CD4-positive, alpha-beta T cell treated with Interferon alpha-2 for 1 hour (primary cell): ENCODE measurements at regions not wholly inside any gene's neighbourhood (a gene's known extent, or its start where the extent isn't known, plus 50 kb on each side); places are given as distances from the start of the nearest gene placed in this dataset.
"Not testable (repeated sequence)": the region's sequence is repeated elsewhere in the genome, so short reads cannot be mapped to it uniquely, and the experiment has no call there.

Experiments
- DNase-seq, 2 donors: peaks; one replicate each; pipeline ENCODE4 v3.0.0-alpha.2; 2020 to 2022

DNA sequence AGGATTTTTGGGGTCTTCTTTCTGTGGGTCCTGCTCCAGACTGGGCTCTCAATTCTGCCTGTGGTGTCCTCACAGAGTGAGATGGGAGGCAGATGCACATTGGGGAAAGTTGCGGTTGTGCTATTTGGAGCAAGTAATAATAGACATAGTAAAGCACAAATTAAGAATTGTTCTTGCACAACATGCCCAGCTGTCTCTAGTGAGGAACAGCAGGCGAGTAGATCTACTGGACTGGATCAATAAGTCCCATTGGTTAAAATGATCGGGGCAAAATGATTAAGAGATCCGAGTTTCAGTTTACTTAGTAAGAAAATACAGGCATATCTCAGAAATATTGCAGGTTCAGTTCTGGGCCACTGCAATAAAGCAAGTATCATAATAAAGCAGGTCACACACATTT, 448.3 kb upstream of the PROX1 start:
- DNase-seq = no peak

DNA sequence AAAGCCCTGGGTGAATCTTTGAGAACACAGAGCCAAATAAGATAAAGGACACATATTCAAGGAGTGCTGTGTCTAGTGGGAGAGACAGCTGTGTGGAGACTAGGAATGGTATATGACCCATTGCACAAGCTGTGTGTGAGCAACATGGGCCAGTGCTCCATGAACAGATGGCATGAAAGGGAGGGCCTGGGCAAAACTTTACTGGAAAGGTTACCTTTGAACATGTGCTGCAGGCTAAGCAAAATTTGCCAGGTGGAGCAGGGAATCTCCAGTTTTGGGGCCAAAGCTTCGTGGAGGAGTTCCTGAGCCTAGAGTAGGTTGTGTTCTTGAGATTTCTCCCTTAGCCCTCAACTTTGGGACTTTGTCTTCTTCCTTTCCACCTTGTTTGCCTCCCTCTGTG, 446.1 kb upstream of the PROX1 start:
- DNase-seq = no peak

DNA sequence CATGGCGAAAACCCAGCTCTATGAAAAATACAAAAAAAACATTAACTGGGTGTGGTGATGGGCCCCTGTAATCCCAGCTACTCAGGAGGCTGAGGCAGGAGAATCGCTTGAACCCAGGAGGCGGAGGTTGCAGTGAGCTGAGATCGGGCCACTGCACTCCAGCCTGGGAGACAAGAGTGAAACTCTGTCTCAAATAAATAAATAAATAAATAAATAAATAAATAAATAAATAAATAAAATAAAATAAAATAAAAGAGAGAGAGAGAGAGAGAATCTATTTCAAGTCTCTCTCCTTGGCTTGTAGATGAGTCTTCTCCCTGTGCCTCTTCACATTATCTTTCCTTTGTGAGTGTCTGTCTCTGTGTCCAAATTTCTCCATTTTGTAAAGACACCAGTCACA, 442.6 kb upstream of the PROX1 start:
- DNase-seq = not testable (repeated sequence)

DNA sequence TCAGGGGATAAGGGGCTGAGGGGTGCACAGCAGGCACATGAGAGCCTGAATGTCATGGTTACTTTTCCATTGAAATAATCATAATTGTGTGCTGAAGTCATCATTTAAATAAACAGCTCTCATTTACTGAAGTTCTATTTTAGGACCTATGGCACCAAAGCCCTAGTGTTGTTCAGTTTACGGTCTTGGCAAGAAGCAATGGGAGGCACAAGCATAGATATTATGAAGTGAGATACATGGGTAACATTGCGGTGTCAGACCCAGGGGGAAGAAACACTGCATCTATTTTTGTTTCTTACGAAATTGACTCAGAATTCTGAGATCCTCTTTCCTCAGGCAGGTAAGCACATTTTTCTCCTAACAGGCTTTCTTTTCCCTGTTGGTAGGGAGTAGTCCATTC, 437.8 kb upstream of the PROX1 start:
- DNase-seq = no peak

DNA sequence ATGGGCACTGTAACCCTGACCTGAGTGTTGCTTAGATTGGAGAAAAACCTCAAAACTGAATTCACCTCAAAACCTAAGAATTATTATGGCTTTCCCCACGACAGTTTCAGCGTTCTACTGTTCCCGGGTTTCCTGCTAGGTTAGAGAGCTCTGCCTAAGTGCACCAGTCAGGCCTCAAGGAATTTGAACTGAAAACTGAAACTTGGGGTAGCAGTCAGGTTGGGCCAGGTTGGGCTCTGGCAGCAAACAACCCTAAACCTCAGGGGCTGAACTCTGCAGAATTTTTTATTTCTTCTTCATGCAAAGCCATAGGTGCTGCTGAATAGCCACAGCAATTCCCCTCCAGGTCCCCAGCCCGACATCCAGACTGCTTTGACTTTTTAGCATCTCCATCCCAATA, 437.0 kb upstream of the PROX1 start:
- DNase-seq = no peak

DNA sequence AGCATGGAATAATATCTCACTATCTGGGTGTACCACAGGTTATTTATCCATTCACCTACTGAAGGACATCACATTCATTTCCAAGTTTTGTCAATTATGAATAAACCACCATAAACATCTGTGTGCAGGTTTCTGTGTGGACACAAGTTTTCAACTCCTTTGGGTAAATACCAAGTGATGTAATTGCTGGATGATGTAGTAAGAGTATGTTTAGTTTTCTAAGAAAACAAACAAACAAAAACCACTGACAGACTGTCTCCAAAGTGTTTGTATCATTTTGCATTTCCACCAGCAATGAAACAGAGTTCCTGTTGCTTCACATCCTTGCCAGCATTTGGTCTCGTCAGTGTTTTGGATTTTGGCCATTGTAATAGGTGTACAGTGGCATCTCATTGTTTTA, 435.7 kb upstream of the PROX1 start:
- DNase-seq = no peak

DNA sequence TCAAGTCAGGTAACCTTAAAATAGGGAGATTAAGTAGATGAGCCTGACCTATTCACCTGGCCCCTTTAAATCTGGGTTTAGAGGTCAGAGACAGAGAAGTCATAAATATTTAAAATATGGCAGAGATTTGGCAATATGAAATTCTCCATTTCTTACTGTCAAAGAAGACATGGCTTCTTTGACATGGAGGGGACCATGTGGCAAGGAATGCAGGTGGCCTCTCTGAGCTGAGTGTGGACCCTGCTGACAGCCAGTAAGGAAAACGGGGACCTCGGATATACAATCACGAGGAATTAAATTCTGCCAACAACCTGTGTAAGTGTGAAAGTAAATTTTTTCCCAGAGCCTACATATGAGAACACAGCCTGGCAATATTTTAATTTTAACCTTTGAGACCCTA, 427.5 kb upstream of the PROX1 start:
- DNase-seq = no peak

DNA sequence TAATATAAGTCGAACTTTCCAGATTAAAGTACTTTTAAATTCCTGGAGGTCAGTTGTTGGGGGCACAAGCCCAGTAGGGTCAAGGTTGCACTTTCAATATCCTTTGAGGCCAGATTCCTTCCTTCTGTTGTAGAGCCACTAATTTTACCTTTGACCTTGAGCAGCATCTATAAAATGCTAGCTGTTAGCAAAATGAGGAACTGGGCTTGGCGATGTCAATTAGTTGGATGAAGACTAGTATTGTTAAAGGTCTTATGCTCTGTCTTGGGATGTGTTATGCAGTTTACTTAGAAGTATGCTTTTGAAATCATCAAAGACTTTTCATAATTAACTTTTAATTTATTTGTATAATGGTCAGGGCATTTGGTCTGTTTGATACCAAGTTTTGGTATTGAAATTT, 425.9 kb upstream of the PROX1 start:
- DNase-seq = no peak

DNA sequence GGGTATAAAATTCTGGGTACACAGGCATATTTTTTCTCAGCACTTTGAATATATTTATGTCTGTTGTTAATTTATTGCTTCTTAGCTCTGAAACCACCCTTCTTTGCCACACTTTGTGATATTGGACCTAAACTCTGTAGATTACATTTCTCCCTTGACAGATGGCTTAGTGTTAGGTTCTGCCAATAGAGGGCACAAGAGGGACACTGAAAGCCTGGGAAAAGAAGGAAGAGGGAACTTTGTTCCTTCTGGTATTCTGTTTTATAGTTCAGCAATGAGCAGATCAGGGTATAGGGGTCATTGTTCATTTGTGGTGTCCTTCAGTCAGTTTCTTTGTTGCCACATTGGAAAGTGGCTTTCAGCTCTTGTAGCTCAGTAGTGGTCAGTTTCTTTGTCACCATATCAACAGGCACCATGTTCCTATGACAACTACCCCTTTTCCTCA, 423.5 kb upstream of the PROX1 start:
- no peak for DNase-seq

DNA sequence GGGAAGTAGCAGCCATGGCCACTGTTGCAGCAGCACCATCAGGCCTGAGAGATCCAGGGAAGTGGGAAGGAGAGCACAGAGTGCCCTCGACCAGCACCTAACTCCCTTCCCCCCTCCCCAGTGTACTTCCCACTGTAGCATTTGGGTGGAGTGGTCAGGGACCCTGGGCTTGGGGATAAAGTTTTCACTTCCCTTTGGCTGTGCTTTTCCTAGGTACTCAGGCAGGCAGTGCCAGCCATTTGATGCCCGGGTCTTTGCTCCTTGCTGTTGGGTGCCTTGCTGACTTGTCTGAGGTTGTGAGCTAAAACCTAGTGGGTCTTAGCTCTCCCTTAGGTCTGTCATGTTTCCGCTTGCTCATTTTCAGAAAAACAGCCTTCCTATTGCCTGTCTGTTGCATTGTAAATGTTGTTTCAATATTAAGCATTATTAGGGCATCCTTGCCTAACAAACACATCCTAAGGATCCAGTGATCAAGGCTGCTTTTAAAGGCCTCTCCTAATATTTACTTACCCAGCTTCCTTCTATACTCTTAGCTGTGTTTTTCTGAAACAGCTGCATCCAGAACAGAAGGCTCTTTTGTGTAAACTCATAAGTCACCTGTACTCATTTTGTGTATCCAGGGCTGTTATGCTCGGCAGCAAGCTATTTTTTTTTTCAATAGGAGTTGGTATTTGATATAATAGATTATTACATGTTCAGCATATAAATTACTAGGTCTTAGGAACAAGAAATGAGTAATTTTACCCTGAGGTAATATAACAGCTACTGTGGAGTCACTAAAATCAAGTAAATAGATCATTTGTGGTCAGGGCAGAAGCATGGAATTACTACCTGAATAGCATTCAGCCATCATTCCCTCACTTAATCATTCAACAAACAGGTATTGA, 418.6 kb upstream of the PROX1 start:
- DNase-seq = no peak

DNA sequence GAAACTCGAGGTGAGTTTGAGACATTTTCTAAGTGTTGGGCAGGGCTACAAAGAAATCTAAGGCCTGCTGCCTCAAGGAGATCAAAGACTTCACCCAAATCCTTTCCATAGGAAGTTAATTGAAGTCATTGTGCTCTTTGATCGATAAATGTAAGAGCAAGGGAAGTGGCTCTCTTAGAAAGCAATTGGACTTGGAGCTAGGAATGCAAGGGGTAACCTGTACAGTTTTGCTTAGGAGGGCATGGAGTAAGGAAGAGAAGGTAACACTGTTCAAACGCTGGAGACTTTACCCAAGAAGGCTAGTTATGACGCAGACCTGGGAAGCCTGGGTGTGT, 418.0 kb upstream of the PROX1 start:
- no peak for DNase-seq

DNA sequence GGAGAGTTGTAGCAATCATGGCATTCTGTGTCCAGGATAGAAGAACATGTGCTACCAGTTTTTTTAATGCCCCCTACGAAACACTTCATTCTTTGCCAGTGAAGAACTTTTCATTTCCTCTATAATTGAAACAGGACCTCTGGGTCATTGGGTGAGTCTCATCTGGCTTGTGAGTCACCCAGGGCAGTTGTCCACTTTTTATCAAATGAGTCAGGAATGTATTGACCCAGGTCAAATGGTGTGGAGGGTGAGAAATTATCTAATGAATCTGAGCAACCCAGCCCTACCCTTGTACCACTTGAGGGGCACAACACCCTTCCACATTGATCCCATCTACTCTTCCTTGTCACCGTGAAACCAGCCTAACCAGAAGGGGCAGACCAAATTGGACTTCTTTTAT, 417.3 kb upstream of the PROX1 start:
- DNase-seq = no peak

DNA sequence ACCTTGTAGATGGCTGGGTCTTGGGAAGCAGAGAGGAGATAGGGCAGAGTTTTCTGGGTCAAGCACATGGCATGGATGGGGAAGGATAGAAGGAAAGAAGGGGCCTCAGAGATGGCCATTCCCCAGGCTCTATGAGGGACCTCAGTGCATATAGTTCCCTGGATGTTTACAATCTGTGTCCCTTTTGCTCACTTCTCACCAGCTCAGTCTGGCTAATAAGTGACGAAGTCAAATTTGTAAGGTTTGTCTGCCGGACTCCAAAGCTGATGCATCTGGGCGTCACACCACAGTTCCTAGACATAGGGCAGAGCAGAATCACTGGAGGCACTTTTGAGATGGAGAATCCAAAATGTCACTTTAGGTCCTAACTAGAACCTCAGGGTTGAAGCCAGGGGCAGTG, 416.4 kb upstream of the PROX1 start:
- no peak for DNase-seq

DNA sequence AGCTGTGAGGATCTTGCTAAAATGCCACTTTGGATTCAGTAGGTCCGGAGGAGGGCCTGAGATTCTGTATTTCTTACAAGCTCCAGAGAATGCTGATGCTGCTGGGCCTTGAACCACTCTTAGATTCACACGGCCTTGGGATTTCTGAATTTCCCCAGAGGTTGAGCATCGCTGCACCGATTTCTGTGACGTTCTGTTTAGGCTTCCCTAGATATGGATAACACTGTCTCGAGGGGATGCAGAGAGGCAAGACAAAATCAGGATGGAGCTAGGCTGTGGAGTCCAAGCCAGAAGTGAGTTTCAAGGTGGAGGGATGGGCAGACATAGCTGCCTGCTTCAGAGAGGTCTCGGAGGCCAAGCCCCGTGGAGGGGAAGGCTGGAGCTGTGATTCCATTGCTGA, 415.9 kb upstream of the PROX1 start:
- no peak for DNase-seq

DNA sequence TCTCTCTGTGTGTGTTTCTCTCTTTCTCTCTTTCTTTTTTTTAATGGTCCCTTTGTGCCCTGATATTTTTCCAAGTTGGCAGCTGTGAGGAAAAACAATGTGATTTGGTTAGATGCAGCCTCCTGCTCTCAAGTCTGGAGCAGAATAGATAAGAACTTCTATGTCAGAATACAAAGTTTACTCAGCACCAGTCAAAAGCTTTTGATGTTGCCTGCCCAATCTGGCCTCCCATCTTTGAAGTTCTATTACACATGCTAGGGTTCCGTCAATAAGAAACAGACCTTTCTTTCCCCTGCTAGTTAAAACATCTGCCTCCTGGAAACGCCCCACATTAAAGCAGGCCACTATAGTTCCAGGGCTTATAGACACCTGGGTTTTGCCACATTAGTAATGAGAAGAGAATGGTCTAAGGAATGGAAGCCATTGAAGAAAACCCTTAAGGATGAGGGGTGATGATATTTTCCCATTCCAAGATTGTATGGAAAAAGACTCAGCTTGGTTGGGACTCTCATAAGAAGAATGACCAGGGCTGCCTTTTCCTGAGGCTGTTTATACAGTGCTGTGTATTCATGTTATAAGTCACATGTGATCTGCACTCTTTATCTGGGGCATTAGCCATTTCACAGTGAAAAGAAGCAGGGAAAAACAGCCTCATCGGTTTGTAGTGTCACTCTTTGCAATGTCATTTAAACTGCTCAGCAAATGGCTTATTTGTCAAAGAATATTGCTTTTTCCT, 414.7 kb upstream of the PROX1 start:
- no peak for DNase-seq

DNA sequence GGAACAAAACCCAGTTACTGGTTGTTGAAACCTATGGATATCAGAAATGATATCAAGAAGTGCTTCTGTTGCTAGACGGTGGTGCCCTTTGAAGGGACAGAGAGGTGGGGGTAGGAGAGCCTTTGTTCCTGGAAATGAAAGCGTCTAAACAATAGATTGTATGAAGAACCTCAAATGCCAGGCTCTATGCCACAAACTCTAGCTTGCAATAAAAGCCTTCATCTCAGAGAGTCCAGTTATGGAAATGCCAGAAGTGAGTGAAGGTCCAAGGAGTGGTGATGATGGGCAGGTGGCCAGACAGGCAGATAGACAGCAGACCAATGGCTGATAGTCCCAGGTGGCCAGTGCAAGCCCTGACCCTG, 414.1 kb upstream of the PROX1 start:
- DNase-seq = no peak

DNA sequence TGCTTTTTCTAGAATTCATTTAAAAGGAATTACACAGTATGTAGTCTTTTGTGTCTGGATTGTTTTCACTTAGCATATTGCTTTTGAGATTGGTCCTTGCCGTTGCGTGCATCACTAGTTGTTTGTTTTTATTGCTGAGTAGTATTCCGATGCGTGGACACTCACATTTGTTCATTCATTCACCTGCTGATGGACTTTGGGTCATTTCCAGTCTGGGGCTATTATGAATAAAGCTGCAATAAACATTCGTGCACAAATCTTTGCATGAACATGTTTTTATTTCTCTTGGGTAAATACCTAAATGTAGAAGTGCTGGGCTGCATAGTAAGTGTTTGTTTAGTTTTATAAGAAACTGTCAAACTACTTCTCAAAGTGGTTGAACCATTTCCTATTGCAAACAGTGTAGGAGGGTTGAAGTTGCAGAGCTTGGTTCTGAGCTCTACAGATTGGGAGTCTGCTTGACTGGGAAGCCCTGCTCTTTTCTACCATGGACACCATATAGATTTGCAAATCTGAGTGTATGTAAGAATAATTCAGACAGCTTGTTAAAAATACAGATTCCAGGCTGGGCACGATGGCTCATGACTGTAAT, 404.7 kb upstream of the PROX1 start:
- no peak for DNase-seq

DNA sequence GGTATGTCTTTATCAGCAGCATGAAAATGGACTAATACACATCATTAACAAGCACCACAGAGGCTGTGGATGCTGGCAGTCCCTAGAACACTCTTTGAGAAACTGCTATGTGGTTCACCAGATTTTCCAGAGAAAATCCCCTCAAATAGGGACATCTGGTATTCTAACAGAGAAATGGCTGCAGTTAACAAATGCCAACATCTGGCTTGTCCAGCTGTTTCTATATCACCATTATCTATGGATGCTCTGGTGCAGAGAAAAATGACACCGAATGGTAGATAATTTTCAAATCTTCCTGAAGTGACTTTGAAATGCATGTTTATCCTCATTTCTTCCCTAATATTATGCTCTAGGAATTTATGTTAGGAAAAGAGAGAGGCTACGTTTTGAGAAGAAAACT, 403.5 kb upstream of the PROX1 start:
- no peak for DNase-seq

DNA sequence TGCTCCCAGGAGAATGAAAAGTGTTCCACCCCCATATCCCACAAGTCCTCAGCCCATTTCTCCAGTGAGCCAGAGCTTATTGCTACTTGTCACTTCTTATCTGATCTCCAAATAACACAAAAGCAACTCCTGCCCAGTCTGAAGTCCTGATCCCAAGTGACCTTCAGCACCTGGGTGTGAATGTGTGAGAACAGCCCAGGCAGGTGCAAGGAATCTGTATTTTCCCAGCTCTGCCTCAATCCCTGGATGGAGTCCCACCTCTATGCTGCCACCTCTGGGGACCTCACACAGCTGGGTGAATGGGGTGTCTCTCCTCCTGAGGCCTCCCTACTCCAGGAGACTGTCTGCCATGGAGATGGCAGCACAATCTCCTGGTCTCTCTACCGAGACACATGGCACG, 402.4 kb upstream of the PROX1 start:
- no peak for DNase-seq

DNA sequence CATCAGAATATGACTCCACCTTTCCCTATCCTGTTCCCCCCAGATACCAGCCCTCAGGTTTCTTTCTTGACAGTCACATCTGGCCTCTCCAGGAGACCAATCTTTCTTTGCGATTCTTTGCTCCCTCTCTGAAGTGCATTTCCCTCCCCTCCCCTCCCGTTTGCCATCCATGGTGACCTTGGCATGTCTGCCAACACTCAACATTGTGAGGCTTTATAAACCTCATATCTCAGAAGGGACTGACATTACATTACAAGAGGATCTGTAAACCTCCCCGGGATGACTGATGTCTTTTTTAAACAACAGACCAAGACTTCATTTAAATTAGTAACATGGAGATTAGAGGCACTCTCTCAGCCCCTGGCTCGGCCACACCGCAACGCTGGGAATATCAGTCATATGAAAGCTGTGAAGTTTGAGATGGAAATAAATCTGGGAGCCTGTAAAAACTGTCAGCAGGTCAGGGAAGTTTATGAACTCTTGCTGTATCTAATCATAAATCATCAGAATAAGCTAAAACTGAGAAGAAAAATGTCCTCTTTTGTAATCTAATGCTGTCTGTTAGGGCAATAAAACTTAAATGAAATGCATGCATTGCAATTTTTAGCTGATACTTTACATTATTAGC, 401.7 kb upstream of the PROX1 start:
- DNase-seq = no peak

DNA sequence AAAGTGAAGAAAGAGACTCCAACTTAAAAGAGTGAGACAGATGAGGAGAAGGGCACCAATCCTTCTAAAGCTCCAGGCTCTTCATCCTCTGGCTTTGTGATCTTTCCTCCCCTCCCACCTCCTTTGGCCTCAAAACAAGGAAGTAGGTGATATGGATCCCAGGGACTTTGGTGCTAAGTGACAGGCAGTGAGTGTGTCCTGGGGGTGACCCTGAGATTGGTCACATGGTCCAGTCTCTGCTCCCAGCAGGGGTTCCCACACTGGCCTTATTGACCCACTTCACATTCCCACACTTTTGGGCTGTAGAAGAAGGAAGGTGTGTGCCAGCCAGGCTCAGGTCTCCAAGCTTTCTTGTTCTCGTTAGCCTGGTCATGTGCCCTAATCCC, 401.2 kb upstream of the PROX1 start:
- no peak for DNase-seq

DNA sequence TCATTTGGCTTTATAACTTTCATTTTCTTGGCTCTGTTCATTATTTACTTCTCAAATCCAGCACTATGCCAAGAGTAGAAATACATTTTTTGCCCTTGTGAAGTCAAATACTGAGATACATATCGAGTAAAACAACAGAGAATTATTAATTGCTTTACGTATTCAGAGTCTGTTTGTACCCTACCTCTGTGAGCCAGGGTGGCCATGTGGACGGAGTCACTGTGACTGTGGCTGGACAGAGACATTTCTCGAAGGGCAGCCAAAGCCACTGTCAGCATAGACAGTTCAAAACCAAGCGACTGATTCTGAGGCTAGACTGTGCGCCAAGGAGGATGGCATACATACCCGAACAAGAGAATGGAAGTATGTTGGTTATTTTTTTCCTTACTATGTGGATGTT, 391.0 kb upstream of the PROX1 start:
- DNase-seq = no peak

DNA sequence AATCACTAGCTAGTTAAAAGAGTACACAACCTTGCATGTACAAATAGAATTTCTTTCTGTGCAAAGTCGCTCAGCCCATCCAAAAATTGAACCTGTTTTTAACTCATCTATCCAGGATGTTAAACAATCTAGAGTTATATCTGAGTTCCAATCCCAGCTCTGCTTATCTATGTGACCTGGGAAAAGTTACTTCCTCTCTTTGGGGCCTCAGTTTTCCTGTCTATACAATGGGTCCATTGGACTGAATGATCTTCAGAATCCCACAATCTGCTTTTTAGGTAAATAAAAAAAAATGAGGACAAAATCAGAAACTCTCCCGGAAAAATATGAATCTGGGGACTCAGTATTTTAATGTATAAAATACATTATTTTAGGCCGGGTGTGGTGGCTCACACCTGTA, 389.5 kb upstream of the PROX1 start:
- no peak for DNase-seq

DNA sequence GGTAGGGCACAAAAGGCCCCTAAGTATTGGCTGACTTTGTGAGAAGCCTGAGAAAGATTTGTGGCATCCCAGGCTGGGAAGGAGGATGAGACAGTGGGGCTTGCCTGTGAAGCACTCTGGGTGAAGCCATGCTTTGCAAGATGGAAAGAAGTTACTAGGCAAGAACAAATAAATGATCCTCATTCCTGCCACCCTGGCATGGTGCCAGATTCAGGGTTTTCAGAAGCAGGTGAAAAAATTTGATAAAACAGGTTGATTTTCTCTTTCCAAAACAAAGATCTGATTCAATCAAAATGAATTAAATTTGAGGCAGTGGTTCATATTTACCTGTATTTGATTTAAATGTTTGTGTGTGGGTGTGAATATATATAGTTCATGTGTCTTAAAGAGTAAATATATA, 386.9 kb upstream of the PROX1 start:
- DNase-seq = no peak
